B cell (primary cell): ENCODE measurements at regions not wholly inside any gene's neighbourhood (a gene's known extent, or its start where the extent isn't known, plus 50 kb on each side); places are given as distances from the start of the nearest gene placed in this dataset.

Source experiments
- CTCF ChIP-seq: fragments of 200-600 bp; IDR thresholded peaks from one replicate; pipeline ENCODE4 v1.8.0; 2022; ENCODE audit warnings: antibody characterized with exemption, mild to moderate bottlenecking
- EZH2 ChIP-seq: IDR thresholded peaks from 2 replicates; pipeline ENCODE4 v1.6.1; 2012; ENCODE audit warnings: borderline replicate concordance, low read depth, mild to moderate bottlenecking, moderate library complexity, low read length; ENCODE audit not compliant: insufficient read depth, poor library complexity, severe bottlenecking

GRCh38 chr10:120705309-120705708 lies 145.9 kb upstream of the WDR11 start:
- TF ChIP-seq EZH2 = no peak
- no peak for TF ChIP-seq CTCF
